Lower lobe of right lung (tissue), 2 donors: ENCODE measurements at regions not wholly inside any gene's neighbourhood (a gene's known extent, or its start where the extent isn't known, plus 50 kb on each side); places are given as distances from the start of the nearest gene placed in this dataset.

Experiments
- ATAC-seq, 2 donors: fragments of 200-7000 bp; cut with Tn5 transposase; one replicate each; pipeline ENCODE4 v1.9.1; 2020 to 2022; ENCODE audit warnings: mild to moderate bottlenecking in 2 of 2, moderate library complexity in 2 of 2
- DNase-seq: peaks from one replicate; pipeline ENCODE4 v3.0.0-alpha.2; 2020
- H3K27ac ChIP-seq: fragments of 200-600 bp; one replicate; pipeline ENCODE4 v1.8.0; 2022
- H3K27me3 ChIP-seq: fragments of 200-600 bp; one replicate; pipeline ENCODE4 v1.8.0; 2022; ENCODE audit warnings: low read depth
- H3K36me3 ChIP-seq: fragments of 200-600 bp; one replicate; pipeline ENCODE4 v1.8.0; 2022; ENCODE audit warnings: mild to moderate bottlenecking
- H3K4me1 ChIP-seq: fragments of 200-600 bp; one replicate; pipeline ENCODE4 v1.8.0; 2022
- H3K4me3 ChIP-seq: fragments of 200-600 bp; one replicate; pipeline ENCODE4 v1.8.0; 2022; ENCODE audit warnings: mild to moderate bottlenecking
- H3K9me3 ChIP-seq: fragments of 200-600 bp; one replicate; pipeline ENCODE4 v1.8.0; 2022
- intact Hi-C: fragments of 100-400 bp; cut with DNase I; formaldehyde crosslinking; loops from one replicate; pipeline ENCODE4 v1.11.0; 2022
- TF ChIP-seq, protein P1 (sequence below): fragments of 200-600 bp; IDR thresholded peaks from one replicate; pipeline ENCODE4 v1.8.0; 2022; ENCODE audit warnings: antibody characterized with exemption, mild to moderate bottlenecking
- donor health status: DM: no; HTN: yes; CAD: no; lungs with severe emphysema.

DNA sequence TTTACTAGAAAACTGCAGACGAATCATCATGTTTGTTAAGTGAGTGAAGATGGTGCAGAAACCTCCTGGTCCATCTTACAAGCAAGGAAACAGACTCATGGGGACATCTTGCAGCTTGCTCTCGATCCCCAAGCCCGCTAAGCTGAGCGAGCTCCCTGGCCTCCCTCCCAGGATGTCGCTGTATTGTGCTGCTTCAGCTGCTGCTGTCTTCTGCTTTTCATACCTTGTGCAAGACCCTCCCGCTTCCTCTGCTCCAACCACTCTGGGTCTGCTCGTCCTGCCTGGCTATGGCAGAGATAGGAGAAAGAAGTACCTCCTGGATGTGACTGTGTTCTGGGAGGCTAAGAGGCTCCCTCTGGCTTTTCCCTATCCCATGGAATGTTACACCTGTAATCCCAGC is 285.2 kb upstream of the FZD8 start:
- Histone ChIP-seq H3K27me3 (no peaks in the 10 kb centered on the region), H3K36me3 (no peaks in the 10 kb centered on the region), H3K27ac (no peak overlapping the region), H3K9me3 (no peaks in the 10 kb centered on the region), H3K4me1 (no peaks in the 10 kb centered on the region), H3K4me3 (no peak overlapping the region)
- DNase-seq (no peak), ATAC-seq (no peak)
- intact Hi-C loops: no loop called here
- TF ChIP-seq, protein P1, sequence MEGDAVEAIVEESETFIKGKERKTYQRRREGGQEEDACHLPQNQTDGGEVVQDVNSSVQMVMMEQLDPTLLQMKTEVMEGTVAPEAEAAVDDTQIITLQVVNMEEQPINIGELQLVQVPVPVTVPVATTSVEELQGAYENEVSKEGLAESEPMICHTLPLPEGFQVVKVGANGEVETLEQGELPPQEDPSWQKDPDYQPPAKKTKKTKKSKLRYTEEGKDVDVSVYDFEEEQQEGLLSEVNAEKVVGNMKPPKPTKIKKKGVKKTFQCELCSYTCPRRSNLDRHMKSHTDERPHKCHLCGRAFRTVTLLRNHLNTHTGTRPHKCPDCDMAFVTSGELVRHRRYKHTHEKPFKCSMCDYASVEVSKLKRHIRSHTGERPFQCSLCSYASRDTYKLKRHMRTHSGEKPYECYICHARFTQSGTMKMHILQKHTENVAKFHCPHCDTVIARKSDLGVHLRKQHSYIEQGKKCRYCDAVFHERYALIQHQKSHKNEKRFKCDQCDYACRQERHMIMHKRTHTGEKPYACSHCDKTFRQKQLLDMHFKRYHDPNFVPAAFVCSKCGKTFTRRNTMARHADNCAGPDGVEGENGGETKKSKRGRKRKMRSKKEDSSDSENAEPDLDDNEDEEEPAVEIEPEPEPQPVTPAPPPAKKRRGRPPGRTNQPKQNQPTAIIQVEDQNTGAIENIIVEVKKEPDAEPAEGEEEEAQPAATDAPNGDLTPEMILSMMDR: no peak

DNA sequence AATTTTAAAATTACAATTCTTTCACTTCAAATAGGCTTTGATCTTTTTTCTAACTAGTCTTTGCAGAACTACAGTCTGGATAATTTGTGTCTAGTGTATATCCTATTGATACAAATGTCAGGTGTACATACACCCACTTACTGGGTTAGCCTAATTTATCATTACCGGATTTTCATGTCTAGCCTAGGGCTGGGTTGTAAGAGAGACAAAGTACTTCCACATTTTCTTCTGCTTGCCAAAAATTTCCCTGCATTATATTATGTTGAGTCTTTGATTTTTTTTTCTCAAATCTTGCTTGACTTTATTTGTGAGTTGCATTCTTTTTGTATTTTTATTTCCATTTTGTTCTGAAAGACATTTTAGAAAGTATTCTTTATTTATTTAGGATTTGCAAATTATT is 284.8 kb upstream of the FZD8 start:
- TF ChIP-seq, protein P1: no peak

DNA sequence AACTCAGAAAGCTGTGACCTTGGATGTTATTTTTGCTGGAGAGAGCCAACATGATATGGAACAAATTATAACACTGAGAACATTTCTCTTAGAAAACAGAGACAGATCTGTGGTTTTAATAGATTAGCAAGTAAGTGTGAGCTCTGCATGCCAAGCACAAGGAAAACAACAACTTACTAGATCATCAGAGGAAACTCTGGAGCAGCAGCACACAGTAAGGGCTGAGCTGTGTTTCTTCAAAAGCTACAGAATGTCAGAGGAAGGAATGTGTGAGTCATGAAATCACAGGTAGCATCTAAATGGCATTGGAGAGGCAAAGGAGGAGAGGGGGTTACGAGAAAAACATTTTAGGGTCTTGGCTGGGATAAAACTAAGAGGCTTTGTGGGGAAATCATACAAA is 283.4 kb upstream of the FZD8 start:
- intact Hi-C loops: no loop called here
- Histone ChIP-seq H3K27me3 (no peaks in the 10 kb centered on the region), H3K27ac (no peak overlapping the region), H3K9me3 (no peaks in the 10 kb centered on the region), H3K4me3 (no peak overlapping the region), H3K36me3 (no peaks in the 10 kb centered on the region), H3K4me1 (no peaks in the 10 kb centered on the region)
- DNase-seq: no peak
- TF ChIP-seq, protein P1: no peak
- no peak for ATAC-seq

More for the DNA sequence above, 284.8 kb upstream of the FZD8 start:
- DNase-seq (no peak), ATAC-seq (no peak)
- H3K9me3 ChIP-seq: no peaks in the 10 kb centered on the region
- intact Hi-C loops: no loop called here
- no peak overlapping the region for H3K27ac ChIP-seq
- H3K4me3 ChIP-seq: no peak overlapping the region
- no peaks in the 10 kb centered on the region for H3K27me3 ChIP-seq
- no peaks in the 10 kb centered on the region for H3K4me1 ChIP-seq
- no peaks in the 10 kb centered on the region for H3K36me3 ChIP-seq

DNA sequence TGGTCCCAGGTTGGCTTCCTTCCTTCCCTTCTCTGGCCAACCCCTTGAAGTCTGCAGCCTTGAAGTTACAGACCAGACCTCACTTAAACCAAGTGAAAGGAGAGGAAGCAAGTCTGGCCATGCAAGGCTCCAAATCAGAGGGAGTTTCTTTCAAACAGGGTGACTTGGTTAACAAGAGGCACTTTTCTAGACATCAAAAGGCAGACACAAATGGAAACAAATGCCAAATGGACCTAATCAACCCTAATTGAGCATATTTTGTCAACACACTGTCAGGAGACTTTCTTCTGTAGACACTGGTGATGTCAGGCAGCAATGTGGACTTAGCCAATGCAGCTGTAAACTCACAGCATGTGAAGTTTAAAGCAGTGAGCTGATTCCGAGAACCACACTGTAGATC is 282.7 kb upstream of the FZD8 start:
- Histone ChIP-seq H3K4me3 (no peak overlapping the region), H3K4me1 (no peaks in the 10 kb centered on the region), H3K36me3 (no peaks in the 10 kb centered on the region), H3K9me3 (no peaks in the 10 kb centered on the region), H3K27me3 (no peaks in the 10 kb centered on the region), H3K27ac (no peak overlapping the region)
- no peak for DNase-seq
- ATAC-seq: no peak
- TF ChIP-seq, protein P1: no peak
- intact Hi-C loops: no loop called here

DNA sequence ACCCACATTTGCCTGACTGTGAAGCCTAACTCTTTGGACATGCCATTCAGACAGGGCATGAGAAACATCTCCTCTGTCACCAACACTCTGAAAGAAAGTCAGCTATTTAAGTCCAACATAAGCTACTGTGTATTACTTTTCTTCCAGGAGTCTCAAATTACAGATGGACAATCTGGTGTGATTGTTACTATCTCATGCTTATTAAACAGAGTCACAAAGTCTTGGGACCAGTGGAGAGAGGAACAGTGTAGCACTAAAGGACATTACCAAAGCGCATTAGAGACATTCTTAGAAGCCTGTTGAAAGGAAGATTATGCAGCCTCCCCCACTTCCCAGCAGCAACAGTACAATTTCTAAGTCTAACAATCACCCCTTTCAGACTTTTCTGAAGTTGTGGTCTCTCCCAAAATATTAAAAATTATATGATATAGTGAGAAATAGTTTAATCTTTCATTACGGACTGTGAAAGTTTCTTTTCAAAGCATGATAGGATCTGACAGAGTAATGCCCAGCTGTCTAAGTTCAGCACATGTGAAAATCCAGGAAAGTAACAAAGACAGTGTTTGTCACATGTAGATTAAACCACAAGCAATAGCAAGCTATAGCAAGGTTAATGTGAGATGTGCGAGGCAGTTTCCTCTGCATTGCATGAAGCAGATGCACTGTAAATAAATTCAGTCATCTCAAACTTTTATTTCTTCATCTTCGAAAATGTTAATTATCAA is 280.9 kb upstream of the FZD8 start:
- H3K27me3 ChIP-seq: no peaks in the 10 kb centered on the region
- intact Hi-C loops: no loop called here
- TF ChIP-seq, protein P1: no peak
- H3K9me3 ChIP-seq: no peaks in the 10 kb centered on the region
- no peak overlapping the region for H3K27ac ChIP-seq
- DNase-seq: no peak
- ATAC-seq: no peak
- H3K4me1 ChIP-seq: no peaks in the 10 kb centered on the region
- no peak overlapping the region for H3K4me3 ChIP-seq
- H3K36me3 ChIP-seq: no peaks in the 10 kb centered on the region
